GM19351 (cell line): ENCODE measurements at regions not wholly inside any gene's neighbourhood (a gene's known extent, or its start where the extent isn't known, plus 50 kb on each side); places are given as distances from the start of the nearest gene placed in this dataset.
"Not testable (repeated sequence)": the region's sequence is repeated elsewhere in the genome, so short reads cannot be mapped to it uniquely, and the experiment has no call there.

Source experiments
- ATAC-seq: cut with Tn5 transposase; IDR thresholded peaks from one replicate; pipeline ENCODE4 v1.9.1; 2021; ENCODE audit warnings: mild to moderate bottlenecking, moderate library complexity; ENCODE audit not compliant: unreplicated experiment

DNA sequence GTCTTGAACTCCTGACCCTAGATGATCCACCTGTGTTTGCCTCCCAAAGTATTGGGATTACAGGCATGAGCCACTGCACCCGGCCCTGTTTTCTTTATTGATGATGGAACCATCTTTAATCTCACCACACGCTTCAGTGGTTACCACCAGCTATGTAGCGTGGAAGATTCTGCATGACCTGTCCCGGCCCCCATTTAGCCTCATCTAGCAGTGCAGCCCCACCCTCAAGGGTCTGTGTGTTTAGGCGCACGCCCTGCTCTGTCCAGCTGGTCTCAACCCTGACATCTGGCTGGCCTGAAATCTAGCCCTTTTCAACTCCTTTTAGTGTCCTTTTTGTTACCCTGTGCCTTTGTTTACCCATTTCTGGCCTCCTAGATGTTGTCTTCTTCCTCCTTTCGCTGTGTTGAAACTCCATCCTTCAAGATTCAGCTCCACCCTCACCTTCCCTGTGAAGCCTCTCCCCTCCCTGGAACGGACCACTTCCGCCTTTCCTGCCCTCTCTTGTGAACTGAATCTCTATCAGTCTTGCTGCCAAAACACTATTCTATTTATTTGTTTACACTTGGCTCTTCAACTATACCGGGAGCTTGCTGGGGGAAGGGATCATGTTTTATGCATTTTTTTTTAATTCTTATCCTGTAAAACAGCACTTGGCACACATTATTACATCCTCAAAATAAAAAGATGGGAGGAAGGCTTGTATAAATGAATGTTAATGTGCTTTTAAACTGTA is 101.0 kb upstream of the MTHFD1L start:
- no peak for ATAC-seq

DNA sequence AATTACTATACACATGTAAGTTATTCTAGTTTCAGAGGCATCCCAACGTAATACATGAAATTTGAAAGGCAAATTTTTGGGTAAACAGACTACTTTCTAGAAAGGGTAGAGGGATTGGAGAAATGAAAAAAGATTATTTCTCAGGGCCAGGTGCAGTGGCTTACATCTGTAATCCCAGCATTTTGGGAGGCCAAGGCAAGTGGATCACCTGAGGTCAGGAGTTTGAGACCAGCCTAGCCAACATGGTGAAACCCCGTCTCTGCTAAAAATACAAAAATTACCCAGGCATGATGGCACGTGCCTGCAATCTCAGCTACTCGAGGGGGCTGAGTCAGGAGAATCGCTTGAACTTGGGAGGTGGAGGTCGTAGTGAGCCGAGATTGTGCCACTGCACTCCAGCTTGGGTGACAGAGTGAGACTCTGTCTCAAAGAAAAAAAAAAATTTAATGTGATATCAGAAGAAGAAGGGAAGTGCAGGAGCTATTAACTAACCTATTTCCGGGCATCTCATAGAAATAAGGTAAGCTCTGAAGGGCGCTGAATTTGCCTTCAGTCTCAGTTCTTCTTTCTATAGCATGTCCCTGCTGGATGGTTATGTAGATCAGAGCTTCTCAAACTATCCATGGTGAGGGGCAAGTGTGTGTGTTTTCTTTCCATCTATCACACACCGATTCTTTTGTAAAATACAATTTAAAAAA is 100.3 kb upstream of the MTHFD1L start:
- ATAC-seq, result peak; percentile 96

DNA sequence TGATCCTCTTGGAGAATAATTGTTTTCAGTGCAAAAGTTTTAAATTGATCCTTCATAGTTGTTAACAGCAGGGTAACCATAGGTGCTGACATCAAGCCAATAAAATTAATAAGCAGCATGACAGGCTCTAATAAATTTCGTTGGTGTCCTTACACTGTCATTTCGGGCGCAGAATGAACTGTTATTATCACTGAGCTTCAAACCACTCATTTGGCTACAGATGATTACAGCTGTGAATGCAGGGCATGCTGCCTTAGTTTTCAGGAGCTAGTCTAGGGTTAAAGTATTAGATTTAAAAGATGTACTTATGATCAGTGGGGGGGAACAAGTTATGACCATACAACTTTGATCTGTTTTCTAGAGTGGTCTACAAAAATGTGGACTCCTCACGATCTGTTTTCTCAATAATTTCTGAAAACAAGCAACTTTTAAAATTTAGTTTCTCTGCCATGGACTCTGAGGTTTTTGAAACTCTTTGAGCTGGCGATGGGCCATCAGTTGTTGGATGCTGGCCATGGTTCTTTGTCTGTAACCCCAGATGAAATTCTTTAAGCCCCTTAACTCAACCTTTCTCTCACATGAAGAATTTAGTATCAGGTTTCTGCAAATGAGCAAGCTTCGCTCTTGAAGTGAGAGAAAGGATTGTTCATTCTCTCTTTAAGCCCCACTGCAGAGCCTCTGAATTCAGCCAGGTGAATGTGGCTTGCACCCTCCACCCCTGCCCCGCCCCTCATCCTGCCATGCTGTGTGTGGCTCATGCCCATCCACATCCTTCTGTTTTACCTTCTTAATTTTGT is 99.1 kb upstream of the MTHFD1L start:
- no peak for ATAC-seq

DNA sequence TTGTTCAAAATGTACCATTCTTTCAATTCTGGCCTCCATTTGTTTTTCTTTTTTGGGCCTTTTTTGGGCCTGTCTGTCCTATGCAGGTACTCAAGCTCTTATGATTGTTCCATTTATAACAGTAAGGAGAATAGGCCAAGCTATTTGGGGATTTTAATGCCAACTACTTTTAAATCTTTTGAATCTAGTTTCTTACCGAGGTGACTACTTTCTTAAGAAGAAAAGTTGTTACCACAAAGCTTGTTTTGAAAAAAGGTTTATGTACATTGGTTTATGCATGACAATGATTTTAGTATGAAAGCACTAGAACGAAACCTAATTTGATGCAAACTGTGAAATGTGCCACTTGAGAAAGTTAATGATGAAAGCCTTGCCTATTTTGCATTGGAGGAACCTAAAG is 98.3 kb upstream of the MTHFD1L start:
- no peak for ATAC-seq

DNA sequence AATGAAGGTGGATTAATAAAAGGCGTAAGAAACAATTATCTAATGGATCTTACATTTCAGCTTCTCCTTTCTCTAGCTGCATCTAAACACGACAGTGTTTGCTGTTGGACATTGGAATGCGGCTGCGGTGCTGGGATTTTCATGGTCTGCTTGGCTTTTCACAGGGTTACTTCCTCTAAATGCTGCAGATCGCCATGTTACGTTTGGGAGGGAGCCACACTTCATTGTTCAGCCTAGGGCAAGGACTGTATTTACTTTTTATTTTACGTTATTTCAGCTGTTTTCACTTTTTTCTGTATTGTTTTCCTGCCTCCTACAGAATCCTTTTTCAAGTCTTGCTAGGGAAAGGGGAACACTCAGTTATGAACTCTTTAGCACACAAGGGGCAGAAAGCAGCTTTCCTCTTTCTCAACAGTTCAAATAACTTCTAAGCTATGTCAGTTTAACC is 97.9 kb upstream of the MTHFD1L start:
- ATAC-seq, result no peak

DNA sequence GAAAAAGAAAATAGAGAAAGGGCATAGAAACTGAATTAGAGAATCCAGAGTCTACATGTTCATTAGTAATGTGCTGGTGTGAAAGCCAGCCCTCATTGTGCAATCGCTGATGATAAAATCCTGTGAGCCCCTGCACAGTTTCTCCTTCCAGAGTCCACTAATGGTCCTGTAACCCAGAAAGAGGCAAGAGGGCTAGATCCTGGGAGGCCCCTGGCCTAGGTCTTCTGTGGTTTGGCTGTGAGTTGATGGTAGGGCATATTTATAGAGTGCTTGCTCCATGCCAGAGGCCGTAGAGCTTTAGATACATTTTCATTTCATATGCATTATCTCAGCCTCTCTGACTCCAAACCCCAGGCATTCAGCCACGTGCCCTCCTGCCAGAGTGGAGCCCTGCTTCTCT is 94.9 kb upstream of the MTHFD1L start:
- ATAC-seq, result no peak

DNA sequence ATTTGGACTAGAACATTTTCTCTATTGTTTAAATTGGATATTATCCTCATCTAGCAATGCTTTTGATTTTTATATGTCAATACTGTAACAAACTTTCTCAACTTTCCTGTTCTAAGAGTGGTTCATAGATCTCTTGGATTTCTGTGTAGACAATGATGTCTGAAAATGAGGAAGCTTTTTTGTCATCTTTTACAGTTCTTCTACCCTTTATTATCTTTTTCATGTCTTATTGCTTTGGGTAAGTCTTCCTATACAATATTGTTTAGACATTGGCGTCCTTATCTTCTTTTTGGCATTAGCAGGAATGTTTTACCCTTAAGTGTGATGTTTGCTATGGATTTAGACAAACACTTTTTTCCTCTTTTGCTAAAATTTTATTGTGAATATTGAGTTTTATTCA is 91.5 kb upstream of the MTHFD1L start:
- ATAC-seq, result no peak

DNA sequence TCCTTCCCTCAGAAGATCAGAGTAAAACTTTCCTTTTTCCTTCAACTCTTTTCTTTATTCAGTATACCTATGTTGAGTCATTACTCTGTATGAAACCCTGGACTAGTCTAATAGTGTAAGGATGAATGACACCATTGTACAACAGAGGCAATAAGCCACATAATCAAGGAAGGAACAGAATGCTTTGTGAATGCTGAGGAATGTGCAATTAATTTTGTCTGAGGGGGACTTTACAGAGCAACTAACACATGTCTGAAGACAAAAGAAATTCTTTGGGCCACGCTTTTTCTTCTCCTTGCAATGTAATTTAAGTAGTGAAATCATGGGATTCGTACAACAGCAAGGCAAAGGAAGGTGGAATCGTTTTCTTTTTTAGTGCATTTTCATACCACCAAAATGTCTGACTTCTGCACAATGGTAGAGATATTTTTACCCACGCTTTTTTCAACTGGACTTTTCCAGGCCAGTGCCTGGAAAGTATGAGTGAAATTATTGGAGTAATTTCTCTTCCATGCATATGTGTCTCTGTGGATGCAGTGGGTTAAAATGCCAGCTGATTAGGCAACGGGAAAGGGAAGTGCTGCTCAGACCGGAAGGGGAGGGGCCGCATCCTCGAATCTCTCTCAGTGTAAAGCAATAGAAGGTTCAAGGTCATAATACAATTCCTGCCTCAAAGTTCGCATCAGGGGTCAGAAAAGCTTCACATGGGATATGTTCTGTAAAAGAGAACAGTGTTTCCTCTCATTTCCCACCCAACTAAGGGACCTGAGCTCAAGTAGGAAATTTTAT is 89.9 kb upstream of the MTHFD1L start:
- no peak for ATAC-seq

DNA sequence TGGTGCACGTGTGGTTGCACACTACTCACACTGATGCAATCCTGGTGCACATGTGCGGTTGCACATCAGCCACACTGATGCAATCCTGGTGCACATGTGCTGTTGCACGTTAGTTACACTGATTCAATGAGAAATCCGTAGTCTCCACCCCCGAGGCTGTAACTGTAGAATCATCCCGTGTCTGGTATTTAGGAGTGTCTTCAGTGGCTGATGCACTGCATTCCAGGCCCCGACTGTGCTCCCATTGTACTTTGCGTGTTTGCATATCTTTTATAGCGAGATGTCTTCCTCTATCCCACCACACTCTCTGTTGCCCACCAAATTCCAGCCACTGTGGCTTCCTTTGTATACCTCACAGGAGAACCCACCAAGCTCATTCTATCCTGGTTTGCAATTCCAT is 87.8 kb upstream of the MTHFD1L start:
- ATAC-seq, result no peak

DNA sequence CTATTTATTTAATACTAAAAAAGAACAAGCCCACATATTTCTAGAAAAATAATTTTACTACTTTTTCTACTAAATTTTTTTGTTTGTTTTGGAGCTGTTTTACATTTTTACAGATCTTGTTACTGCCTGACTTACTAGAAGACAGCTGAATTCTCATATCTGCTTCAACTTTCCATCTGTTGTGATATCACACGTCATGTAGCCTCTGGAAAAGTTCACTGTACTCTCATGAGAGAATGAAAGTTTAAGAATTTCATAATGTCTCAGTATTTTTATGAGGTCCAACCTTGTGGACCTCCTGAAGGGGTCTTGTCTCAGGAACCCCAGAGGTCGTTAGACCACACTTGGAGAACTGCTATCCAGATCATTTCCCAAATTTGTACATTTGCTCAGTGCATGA is 81.7 kb upstream of the MTHFD1L start:
- no peak for ATAC-seq

DNA sequence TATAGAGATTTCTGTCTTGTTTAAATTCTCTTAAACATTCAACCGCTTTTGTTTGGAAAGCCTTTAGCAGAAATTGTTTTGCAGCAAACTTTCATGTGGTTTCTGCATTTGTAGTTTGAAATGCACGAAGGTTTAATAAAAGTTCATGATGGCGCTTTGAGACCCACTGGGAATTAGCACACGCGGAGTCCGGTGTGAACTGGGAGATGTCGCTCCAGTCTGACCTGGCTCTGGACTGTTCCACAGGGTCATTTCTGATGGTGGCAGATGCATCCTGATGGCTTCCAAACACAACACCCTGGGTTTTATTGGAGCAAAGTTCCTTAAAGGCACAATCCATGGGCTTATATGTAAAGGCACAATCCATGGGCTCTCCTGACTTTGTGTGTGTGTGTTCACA is 78.1 kb upstream of the MTHFD1L start:
- no peak for ATAC-seq

DNA sequence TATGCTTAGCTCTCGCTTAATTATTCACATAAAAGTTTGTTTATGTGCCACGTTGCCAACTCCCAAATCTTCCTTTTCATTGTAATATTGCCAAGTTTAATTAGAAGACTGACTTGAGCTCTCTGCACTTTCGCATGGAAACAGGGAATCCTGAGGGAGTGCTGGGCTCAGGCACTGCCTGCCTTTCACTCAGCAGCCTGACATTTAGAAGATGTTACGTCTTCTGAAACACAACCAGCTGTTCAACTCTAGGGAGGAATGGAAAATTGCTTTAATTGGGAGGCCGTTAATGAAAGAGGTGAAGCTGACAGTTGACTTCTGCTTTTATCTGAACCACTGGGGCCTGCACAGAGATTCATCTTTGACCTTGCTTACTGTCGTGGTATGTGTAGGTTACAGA is 77.4 kb upstream of the MTHFD1L start:
- no peak for ATAC-seq

DNA sequence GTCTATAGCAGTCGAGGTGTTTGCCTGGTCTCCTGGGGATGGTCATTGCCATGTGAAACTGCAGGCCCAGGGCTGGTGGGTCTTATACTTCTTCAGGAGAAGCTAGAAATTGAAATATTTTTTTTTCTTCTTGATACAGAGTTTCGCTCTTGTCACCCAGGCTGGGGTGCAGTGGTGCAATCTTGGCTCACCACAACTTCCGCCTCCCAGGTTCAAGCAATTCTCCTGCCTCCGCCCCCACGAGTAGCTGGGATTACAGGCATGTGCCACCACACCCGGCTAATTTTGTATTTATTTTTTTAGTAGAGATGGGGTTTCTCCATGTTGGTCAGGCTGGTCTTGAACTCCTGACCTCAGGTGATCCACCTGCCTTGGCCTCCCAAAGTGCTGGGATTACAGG is 75.6 kb upstream of the MTHFD1L start:
- not testable (repeated sequence) for ATAC-seq

DNA sequence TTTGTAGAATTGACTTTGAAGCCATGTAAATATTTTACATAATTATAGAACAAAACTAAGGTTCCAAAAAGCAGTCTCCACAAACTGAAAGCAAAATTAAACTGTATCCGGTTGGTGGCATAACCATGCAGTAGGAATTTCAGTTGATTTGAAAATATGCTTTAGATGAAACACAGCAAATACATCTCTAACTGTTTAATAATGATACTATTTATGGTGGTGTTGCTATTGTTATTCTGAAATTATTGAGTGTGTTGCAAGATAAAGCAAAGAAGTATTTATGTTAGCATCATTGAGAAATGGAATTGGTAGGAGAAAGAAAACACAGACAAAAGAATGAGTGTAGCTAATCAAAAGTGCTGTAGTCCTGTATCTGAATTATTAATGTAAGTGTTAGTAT is 73.8 kb upstream of the MTHFD1L start:
- no peak for ATAC-seq

DNA sequence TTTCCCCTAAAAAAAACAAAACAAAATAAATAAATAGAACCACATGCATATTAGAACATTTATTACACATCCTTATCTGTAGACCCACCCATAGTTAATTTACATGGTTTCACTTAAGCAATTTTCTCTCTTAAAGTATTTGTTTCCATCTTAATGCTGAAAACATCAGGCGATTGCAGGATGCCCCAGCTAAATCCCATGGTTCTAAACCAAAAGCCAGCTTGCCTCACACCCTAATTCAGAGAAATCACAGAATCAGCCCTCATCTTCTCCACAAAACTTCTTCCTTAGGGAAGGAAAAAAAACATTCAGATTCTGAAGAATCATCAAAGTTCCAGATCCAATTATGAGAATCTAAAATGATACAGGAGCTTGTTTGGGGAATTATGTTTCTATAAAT is 67.6 kb upstream of the MTHFD1L start:
- no peak for ATAC-seq

DNA sequence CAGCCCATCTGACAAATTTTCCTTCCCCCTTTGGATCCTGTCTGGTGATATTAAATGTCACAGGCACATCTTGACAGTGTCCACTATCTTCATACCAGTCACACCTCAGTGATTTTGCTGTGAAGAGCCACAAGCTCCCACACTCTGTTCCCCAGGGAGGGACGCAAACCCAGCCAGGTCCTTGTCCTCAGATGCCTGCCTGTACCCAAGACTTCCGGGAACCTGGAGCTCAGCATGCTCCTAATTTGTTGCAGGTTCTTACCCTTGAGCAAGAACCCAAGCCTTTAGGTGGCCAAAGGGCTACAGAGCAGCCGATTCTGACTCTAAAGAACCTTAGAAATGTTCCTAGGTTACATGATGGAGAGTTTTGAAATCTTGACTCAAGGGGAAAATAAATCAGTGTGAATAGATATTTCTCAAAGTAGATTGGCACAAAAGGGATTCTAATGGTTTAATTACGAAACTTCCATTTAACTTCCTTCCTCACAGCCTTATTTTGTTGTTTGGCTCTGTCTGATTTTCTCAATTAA is 66.2 kb upstream of the MTHFD1L start:
- ATAC-seq, result no peak

DNA sequence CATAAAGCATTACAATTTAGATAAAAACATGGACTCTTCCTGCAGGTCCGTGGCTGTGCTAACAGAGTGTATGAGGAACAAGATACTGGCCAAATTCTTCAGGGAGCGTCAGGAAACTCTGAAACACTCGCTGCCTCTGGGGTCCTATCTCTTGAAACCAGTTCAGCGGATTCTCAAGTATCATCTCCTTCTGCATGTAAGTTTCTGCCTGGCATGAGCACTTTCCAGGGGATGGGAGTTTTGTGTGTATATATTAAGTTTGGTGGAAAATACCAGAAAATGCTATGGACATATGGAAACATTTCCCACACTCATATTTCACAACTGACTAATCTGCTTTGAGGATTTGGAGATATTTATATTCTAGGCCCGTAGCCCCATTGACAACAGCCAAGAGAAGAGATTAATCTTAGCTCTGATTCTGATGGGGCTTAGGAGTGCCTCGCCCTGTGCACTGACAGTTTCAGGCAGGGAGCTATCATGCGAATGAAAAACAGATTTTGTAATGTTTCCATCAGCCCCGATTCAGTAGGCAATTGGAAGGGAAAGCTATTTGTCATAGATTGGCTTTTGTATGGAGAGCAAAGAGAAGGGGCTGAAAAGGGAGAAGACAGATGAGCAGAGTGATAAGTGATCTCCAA is 64.7 kb upstream of the MTHFD1L start:
- no peak for ATAC-seq

DNA sequence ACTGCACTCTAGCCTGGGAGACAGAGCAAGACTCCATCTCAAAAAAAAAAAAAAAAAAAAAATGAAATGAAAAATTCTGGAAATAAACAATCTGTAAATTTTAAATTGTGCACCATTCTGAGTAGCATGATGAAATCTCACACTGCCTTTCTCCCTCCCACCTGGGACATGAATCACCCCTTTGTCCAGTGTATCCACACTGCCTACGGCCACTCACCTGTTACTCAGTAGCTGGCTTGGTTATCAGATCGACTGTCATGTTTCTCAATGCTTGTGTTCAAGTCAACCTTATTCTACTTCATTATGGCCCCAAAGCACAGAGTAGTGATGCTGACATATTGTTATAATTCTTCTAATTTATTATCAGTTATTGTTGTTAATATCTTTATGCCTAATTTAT is 58.7 kb upstream of the MTHFD1L start:
- no peak for ATAC-seq

DNA sequence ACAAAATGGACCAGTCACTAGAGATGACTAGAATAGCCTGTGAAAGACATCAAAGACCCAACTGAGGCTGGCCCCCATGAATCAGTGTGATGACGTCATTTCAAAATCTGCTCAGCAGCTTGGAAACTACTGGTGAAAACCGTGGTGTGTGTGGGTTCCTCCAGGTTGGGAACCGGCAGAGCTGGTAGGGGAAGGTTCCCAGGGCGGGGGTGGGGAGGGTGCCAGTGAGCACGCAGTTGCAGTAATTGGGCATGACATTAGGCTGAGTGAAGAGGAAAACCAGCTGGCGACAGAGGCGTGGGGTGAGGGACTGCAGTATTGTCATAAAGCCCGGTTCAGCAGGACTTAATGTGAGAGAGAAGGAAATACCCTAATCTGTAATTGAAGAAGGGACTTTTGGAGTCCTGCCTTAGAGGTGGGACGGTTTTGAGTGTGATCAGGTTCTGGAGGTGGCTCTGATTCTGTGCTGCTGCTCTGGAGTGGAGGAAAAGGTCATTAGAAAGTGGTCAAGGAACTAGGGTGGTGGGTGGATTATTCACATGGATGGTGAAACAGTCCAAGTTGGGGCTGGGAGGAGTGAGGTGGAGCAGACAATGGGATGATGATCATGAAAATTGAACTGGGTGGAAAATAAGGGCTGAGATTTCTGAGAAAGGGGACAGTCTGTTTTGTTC is 52.0 kb upstream of the MTHFD1L start:
- peak; percentile 51 for ATAC-seq

DNA sequence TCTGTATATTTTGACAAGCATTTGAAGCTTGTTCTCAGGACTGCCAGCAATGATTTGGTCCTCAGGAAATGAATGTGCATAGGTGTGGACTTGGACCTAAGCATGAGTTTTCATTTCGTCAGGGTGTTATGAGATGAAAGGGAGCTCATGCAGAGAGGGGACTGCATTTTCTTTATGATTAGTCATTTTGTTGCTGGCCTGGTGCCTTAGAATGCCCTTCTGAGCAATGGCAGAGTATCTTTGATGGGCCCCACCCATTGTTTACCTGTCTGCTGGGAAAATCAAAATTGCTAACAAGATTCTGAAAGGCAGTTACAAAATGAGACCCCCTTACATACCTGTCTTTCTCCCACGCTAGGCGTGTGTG is 51.5 kb upstream of the MTHFD1L start:
- peak; percentile 65 for ATAC-seq
